ENCODE measurements at regions not wholly inside any gene's neighbourhood (a gene's known extent, or its start where the extent isn't known, plus 50 kb on each side); places are given as distances from the start of the nearest gene placed in this dataset.

GRCh38 chr10:10642189-10642588 lies 375.5 kb upstream of the CELF2 start:
- TF ChIP-seq, protein P1, sequence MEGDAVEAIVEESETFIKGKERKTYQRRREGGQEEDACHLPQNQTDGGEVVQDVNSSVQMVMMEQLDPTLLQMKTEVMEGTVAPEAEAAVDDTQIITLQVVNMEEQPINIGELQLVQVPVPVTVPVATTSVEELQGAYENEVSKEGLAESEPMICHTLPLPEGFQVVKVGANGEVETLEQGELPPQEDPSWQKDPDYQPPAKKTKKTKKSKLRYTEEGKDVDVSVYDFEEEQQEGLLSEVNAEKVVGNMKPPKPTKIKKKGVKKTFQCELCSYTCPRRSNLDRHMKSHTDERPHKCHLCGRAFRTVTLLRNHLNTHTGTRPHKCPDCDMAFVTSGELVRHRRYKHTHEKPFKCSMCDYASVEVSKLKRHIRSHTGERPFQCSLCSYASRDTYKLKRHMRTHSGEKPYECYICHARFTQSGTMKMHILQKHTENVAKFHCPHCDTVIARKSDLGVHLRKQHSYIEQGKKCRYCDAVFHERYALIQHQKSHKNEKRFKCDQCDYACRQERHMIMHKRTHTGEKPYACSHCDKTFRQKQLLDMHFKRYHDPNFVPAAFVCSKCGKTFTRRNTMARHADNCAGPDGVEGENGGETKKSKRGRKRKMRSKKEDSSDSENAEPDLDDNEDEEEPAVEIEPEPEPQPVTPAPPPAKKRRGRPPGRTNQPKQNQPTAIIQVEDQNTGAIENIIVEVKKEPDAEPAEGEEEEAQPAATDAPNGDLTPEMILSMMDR (IDR thresholded peaks at IDR 0.05; ENCODE audit: poor library complexity): no peak
- TF ChIP-seq EZH2phosphoT487 (IDR thresholded peaks at IDR 0.05; ENCODE audit: low read depth, severe bottlenecking, unreplicated experiment): no peak
- TF ChIP-seq EZH2 (IDR thresholded peaks at IDR 0.05; ENCODE audit: borderline replicate concordance): no peak
